ENCODE measurements at regions not wholly inside any gene's neighbourhood (a gene's known extent, or its start where the extent isn't known, plus 50 kb on each side); places are given as distances from the start of the nearest gene placed in this dataset.

DNA sequence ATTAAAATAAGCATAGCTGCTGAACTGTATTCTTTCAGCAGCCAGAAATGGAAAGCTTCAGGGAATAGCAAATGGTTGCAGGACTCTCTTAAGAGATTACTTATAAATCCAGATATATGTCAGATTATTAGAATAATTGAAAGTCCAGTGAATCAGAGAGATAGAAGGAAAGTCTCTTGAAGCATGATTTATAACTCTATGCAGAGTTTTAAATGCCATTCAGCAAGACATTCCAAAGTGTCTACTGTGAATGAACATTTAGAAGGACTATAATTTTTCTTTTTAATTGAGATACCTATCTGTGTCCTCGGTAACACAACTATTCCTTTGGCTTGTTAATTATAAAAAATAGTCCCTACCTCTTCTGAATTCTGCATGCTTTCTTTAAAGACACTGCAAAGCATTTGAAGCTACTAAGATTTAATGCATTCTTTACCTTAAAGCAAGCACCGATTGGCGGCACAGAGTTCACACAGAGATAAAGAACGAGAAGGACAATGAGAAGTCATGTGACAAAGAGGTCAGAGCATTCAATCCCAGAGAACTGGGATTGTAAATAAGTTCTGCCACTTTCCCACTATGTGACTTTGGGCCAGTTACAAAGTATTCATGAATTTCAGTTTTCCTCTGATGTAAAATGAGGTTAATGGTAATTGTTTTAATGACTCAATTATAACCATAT, 371.0 kb upstream of the ATP2B1 start:
- TF ChIP-seq, protein P1, sequence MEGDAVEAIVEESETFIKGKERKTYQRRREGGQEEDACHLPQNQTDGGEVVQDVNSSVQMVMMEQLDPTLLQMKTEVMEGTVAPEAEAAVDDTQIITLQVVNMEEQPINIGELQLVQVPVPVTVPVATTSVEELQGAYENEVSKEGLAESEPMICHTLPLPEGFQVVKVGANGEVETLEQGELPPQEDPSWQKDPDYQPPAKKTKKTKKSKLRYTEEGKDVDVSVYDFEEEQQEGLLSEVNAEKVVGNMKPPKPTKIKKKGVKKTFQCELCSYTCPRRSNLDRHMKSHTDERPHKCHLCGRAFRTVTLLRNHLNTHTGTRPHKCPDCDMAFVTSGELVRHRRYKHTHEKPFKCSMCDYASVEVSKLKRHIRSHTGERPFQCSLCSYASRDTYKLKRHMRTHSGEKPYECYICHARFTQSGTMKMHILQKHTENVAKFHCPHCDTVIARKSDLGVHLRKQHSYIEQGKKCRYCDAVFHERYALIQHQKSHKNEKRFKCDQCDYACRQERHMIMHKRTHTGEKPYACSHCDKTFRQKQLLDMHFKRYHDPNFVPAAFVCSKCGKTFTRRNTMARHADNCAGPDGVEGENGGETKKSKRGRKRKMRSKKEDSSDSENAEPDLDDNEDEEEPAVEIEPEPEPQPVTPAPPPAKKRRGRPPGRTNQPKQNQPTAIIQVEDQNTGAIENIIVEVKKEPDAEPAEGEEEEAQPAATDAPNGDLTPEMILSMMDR (IDR thresholded peaks at IDR 0.05), result no peak
- TF ChIP-seq POLR2A (IDR thresholded peaks at IDR 0.05), result no peak
